GM23338 (cell line): ENCODE measurements at regions not wholly inside any gene's neighbourhood (a gene's known extent, or its start where the extent isn't known, plus 50 kb on each side); places are given as distances from the start of the nearest gene placed in this dataset.

Source experiments
- ATAC-seq: fragments of 200-7000 bp; cut with Tn5 transposase; 3 replicates; pipeline ENCODE4 v1.9.1; 2020
- DNase-seq: peaks from one replicate; pipeline ENCODE4 v3.0.0-alpha.2; 2015; ENCODE audit warnings: low spot score
- H2AFZ ChIP-seq: fragments of 200-600 bp; sonication (generic); 2 replicates; pipeline ENCODE4 v1.8.0; 2016; ENCODE audit warnings: antibody characterized with exemption, mild to moderate bottlenecking, moderate library complexity
- H3F3A ChIP-seq: fragments of 200-600 bp; sonication (generic); replicated peaks from 2 replicates; pipeline ENCODE4 v1.8.0; 2017; ENCODE audit warnings: antibody characterized with exemption, mixed run types, low read depth
- H3K27ac ChIP-seq: fragments of 200-600 bp; sonication (generic); 2 replicates; pipeline ENCODE4 v1.6.1; 2016; ENCODE audit warnings: low read depth
- H3K27me3 ChIP-seq: fragments of 200-600 bp; sonication (generic); 2 replicates; pipeline ENCODE4 v1.8.0; 2016; ENCODE audit warnings: mild to moderate bottlenecking, mixed run types, moderate library complexity; ENCODE audit not compliant: insufficient read depth
- H3K36me3 ChIP-seq: fragments of 200-600 bp; sonication (generic); 2 replicates; pipeline ENCODE4 v1.8.0; 2016; ENCODE audit warnings: mild to moderate bottlenecking; ENCODE audit not compliant: insufficient read depth
- H3K4me1 ChIP-seq: fragments of 200-600 bp; sonication (generic); 2 replicates; pipeline ENCODE4 v1.8.0; 2016; ENCODE audit warnings: mild to moderate bottlenecking, moderate library complexity; ENCODE audit not compliant: insufficient read depth
- H3K4me2 ChIP-seq: fragments of 200-600 bp; sonication (generic); 2 replicates; pipeline ENCODE4 v1.7.1; 2017; ENCODE audit warnings: mixed run types
- H3K4me3 ChIP-seq: fragments of 200-600 bp; sonication (generic); 2 replicates; pipeline ENCODE4 v1.6.1; 2016; ENCODE audit warnings: mixed run types
- H3K79me2 ChIP-seq: fragments of 200-600 bp; sonication (generic); replicated peaks from 2 replicates; pipeline ENCODE4 v1.8.0; 2017; ENCODE audit warnings: mild to moderate bottlenecking; ENCODE audit not compliant: insufficient read depth
- H3K9me2 ChIP-seq: fragments of 200-600 bp; sonication (generic); 2 replicates; pipeline ENCODE4 v1.8.0; 2017; ENCODE audit not compliant: insufficient read depth
- H4K20me1 ChIP-seq: fragments of 200-600 bp; sonication (generic); replicated peaks from 2 replicates; pipeline ENCODE4 v1.8.0; 2017; ENCODE audit warnings: mild to moderate bottlenecking; ENCODE audit not compliant: insufficient read depth
- H3K27ac Mint-ChIP-seq: 2 replicates; pipeline ENCODE4 v1.8.0; 2020; ENCODE audit warnings: inconsistent platforms, mild to moderate bottlenecking, moderate library complexity, mixed read lengths
- H3K27me3 Mint-ChIP-seq: 3 replicates; pipeline ENCODE4 v1.8.0; 2022; ENCODE audit warnings: low read depth, mild to moderate bottlenecking, moderate library complexity, mixed read lengths, inconsistent platforms; ENCODE audit not compliant: insufficient read depth, poor library complexity
- H3K36me3 Mint-ChIP-seq: 3 replicates; pipeline ENCODE4 v1.8.0; 2021; ENCODE audit warnings: low read depth, mild to moderate bottlenecking, inconsistent platforms, moderate library complexity, mixed read lengths
- H3K4me1 Mint-ChIP-seq: 3 replicates; pipeline ENCODE4 v1.8.0; 2020; ENCODE audit warnings: mild to moderate bottlenecking, inconsistent platforms, mixed read lengths
- H3K4me3 Mint-ChIP-seq: 3 replicates; pipeline ENCODE4 v1.8.0; 2021; ENCODE audit warnings: moderate library complexity, mild to moderate bottlenecking, inconsistent platforms, mixed read lengths
- H3K9me3 Mint-ChIP-seq: 3 replicates; pipeline ENCODE4 v1.8.0; 2020; ENCODE audit warnings: moderate library complexity, mild to moderate bottlenecking, inconsistent platforms, mixed read lengths
- CREB1 ChIP-seq: fragments of 250-450 bp; sonication (Bioruptor Pico); IDR thresholded peaks from 2 replicates; pipeline ENCODE4 v1.5.0; 2020; ENCODE audit warnings: low read depth, mild to moderate bottlenecking, moderate library complexity
- CTCF ChIP-seq, 2 experiments: fragments of 200-600 bp in 1 of 2; sonication (generic) in 1 of 2; conservative IDR thresholded peaks; 2 replicates each; pipeline versions ENCODE4 v1.5.1 to v1.6.1; 2016 to 2017; ENCODE audit warnings: antibody characterized with exemption in 2 of 2, low read depth in 2 of 2, mild to moderate bottlenecking in 2 of 2, moderate library complexity in 1 of 2
- ETS1 ChIP-seq: IDR thresholded peaks from 2 replicates; pipeline ENCODE4 v1.6.1; 2016; ENCODE audit warnings: antibody characterized with exemption
- EZH2 ChIP-seq: fragments of 200-600 bp; sonication (generic); IDR thresholded peaks from one replicate; pipeline ENCODE4 v1.8.0; 2017; ENCODE audit warnings: antibody characterized with exemption, mild to moderate bottlenecking, low read depth; ENCODE audit not compliant: unreplicated experiment
- EZH2phosphoT487 ChIP-seq: fragments of 200-600 bp; sonication (generic); IDR thresholded peaks from one replicate; pipeline ENCODE4 v1.8.1; 2018; ENCODE audit warnings: antibody characterized with exemption; ENCODE audit not compliant: unreplicated experiment
- JUNB ChIP-seq: IDR thresholded peaks from one replicate; pipeline ENCODE4 v1.6.1; 2016; ENCODE audit warnings: antibody characterized with exemption; ENCODE audit not compliant: unreplicated experiment
- NANOG ChIP-seq: IDR thresholded peaks from 2 replicates; pipeline ENCODE4 v1.6.1; 2016; ENCODE audit warnings: antibody characterized with exemption, borderline replicate concordance
- POLR2AphosphoS5 ChIP-seq: IDR thresholded peaks from 2 replicates; pipeline ENCODE4 v1.6.1; 2016; ENCODE audit warnings: antibody characterized with exemption, low read depth
- STAT1 ChIP-seq: IDR thresholded peaks from one replicate; pipeline ENCODE4 v1.6.1; 2016; ENCODE audit warnings: antibody characterized with exemption; ENCODE audit not compliant: unreplicated experiment
- ZNF114 ChIP-seq: fragments of 250-450 bp; sonication (Bioruptor Pico); IDR thresholded peaks from 2 replicates; pipeline ENCODE4 v1.5.0; 2020; ENCODE audit warnings: mild to moderate bottlenecking, moderate library complexity
- ZNF331 ChIP-seq: fragments of 250-450 bp; sonication (Bioruptor Pico); IDR thresholded peaks from 2 replicates; pipeline ENCODE4 v1.5.0; 2020; ENCODE audit warnings: low read depth, mild to moderate bottlenecking, moderate library complexity
- ZNF462 ChIP-seq: fragments of 250-450 bp; sonication (Bioruptor Pico); IDR thresholded peaks from 2 replicates; pipeline ENCODE4 v1.5.0; 2020; ENCODE audit warnings: mild to moderate bottlenecking, moderate library complexity
- TF ChIP-seq, protein P1 (sequence below): IDR thresholded peaks from one replicate; pipeline ENCODE4 v1.6.1; 2018; ENCODE audit warnings: antibody characterized with exemption; ENCODE audit not compliant: unreplicated experiment

DNA sequence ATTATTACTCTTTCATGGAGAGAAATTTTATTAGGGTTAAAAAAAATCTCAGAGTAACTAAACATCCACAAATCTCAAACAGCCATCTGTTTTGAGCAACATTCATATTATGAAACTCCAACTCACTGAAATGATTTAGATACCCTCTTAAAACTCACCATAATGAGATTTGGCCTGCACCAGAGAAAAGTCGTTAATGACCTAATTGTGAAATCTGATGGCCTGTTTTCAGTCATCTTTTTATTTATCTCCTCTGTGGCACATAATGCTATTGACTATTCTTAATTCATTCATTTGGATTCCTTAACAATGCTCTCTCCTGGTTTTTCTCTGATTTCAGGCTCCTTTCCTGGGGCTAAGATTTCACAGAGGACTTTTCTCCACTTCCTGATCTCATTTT is 192.7 kb downstream of the RNF144B start:
- no peaks in the 10 kb centered on the region for H3K9me3 Mint-ChIP-seq
- DNase-seq, result no peak
- no peak for ATAC-seq
- no peaks in the 10 kb centered on the region for H3F3A ChIP-seq
- H3K4me1 ChIP-seq, result no peaks in the 10 kb centered on the region
- H3K36me3 Mint-ChIP-seq, result no peaks in the 10 kb centered on the region
- no peak overlapping the region for H3K4me2 ChIP-seq
- H3K27ac Mint-ChIP-seq, result no peak overlapping the region
- TF ChIP-seq ZNF114 (CRISPR knock-in tag) (no peak), ZNF331 (no peak), ZNF462 (CRISPR knock-in tag) (no peak), EZH2 (no peak), JUNB (no peak), ETS1 (no peak), POLR2AphosphoS5 (no peak), NANOG (no peak), EZH2phosphoT487 (no peak), CREB1 (CRISPR knock-in tag) (no peak), STAT1 (no peak), CTCF (conservative IDR thresholded peaks at IDR 0.05; ENCODE audit: low read depth in 2 of 2) (no peak)
- TF ChIP-seq, protein P1, sequence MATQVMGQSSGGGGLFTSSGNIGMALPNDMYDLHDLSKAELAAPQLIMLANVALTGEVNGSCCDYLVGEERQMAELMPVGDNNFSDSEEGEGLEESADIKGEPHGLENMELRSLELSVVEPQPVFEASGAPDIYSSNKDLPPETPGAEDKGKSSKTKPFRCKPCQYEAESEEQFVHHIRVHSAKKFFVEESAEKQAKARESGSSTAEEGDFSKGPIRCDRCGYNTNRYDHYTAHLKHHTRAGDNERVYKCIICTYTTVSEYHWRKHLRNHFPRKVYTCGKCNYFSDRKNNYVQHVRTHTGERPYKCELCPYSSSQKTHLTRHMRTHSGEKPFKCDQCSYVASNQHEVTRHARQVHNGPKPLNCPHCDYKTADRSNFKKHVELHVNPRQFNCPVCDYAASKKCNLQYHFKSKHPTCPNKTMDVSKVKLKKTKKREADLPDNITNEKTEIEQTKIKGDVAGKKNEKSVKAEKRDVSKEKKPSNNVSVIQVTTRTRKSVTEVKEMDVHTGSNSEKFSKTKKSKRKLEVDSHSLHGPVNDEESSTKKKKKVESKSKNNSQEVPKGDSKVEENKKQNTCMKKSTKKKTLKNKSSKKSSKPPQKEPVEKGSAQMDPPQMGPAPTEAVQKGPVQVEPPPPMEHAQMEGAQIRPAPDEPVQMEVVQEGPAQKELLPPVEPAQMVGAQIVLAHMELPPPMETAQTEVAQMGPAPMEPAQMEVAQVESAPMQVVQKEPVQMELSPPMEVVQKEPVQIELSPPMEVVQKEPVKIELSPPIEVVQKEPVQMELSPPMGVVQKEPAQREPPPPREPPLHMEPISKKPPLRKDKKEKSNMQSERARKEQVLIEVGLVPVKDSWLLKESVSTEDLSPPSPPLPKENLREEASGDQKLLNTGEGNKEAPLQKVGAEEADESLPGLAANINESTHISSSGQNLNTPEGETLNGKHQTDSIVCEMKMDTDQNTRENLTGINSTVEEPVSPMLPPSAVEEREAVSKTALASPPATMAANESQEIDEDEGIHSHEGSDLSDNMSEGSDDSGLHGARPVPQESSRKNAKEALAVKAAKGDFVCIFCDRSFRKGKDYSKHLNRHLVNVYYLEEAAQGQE, result no peak
- no peak overlapping the region for H3K27ac ChIP-seq
- no peak overlapping the region for H2AFZ ChIP-seq
- H3K36me3 ChIP-seq, result no peaks in the 10 kb centered on the region
- no peaks in the 10 kb centered on the region for H3K27me3 Mint-ChIP-seq
- H4K20me1 ChIP-seq, result no peaks in the 10 kb centered on the region
- no peak overlapping the region for H3K4me3 Mint-ChIP-seq
- no peak overlapping the region for H3K4me3 ChIP-seq
- H3K4me1 Mint-ChIP-seq, result no peaks in the 10 kb centered on the region
- no peaks in the 10 kb centered on the region for H3K27me3 ChIP-seq
- no peaks in the 10 kb centered on the region for H3K9me2 ChIP-seq
- no peaks in the 10 kb centered on the region for H3K79me2 ChIP-seq
